Skeletal muscle cell (primary cell): ENCODE measurements at regions not wholly inside any gene's neighbourhood (a gene's known extent, or its start where the extent isn't known, plus 50 kb on each side); places are given as distances from the start of the nearest gene placed in this dataset.
A peak's percentile ranks its signal among the peaks of the same experiment; 100 is the strongest.

Experiments used
- DNase-seq: peaks from one replicate; pipeline ENCODE4 v3.0.0-alpha.2; 2010; ENCODE audit warnings: low read depth
- H3K4me3 ChIP-seq: 2 replicates; pipeline ENCODE4 v1.5.1; 2011; ENCODE audit warnings: low read depth, mild to moderate bottlenecking, control low read depth, low read length, moderate library complexity

DNA sequence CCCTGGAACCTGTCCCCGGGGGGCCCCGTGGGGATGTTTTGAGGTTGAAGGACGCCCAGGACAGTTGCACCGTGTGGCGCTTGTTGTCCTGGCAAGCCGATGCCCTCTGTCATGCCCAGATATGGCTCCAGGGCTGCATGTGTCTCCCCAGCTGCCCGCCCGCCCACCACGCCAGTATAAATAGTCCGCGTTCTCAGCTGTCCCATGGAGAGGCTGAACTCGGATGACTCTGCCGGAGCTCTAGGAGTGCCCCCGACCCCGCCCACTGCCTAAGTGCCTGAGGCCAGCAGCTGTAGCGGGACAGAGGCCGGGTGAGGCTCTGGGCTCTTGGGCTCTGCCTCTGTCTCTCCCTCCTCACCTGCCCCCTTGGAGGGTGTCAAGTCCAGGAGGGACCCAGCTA lies 83.0 kb upstream of the GATA5 start:
- DNase-seq: peak; percentile 26
- no peak overlapping the region for H3K4me3 ChIP-seq

DNA sequence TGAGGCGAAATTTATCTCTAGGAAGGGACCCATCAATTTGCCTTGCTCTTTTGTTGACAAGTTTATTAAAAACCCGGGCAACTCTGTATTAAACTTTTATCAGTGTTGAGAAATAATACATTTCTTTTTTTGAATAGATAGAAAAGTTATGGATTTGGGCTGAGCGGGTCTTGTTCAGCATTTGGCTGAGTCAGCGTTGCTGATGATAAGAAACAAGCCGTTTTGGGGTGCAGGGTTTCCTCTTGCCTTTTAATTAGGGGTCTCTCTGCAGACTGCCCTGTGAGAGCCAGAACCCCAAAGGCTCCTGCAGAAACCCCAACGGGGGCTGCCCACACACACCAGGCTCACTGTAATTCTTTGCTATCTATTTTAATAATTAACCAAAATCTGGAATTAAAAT lies 82.1 kb upstream of the SLCO4A1 start:
- H3K4me3 ChIP-seq: no peak overlapping the region
- DNase-seq: no peak

DNA sequence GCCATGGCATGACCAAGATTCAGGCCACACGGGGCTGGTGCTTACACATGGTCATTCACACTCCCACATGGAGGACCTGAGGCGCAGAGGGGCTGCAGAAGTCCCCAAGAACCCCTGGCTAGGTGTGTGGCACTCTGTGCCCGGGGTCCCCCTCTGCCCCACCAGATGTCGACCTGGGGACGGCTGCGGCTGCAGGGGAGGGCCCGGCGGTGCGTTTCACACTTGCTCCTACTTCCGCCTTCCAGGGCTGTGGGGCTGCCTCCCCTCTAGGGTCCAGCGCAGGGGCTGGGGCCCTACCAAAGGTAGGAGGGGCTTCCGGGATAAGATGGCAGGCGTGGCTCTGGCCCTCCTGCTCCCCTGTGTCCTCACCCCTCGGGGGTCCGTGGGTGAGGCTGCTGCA lies 81.1 kb upstream of the SLCO4A1 start:
- DNase-seq: no peak
- H3K4me3 ChIP-seq: no peak overlapping the region

DNA sequence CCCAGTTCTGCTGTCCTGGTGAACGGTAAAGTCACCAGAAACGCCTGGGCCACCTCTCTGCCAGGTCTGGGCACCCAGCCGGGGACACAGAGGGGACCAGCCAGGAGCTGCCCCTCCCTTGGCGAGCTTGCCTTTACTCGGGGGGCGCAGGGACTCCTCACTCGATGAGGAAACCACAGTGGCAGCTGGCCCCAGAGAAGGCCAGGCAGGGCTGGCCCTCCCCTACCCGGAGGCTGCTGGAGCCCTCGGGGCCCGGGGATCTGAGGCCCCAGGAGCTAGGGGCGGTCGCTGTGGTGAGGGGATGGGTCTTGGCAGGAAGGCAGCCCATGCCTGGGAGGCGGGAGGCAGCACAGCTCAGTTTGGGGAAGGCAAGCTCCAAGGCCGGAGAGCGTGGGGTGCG lies 80.4 kb upstream of the SLCO4A1 start:
- no peak overlapping the region for H3K4me3 ChIP-seq

DNA sequence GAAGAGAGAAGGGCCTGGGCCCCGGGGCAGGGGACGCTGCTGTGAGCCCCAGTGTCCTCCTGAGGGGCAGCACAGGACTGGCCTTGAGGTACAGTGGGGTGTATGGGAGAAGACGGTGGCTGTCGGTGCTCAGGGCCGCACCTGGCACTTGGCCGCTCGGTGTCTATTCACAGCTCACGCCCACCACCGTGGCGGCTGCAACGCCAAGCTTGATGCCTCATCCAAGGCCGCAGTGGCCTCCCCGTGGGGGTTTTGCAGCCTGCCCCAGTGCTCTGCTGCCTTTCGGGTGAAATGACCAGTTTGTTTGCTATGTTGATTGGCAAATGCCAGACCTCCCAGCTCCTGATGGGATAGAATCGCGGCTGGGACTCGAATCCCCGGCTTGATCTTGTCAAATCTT lies 79.5 kb upstream of the SLCO4A1 start:
- DNase-seq: no peak
- no peak overlapping the region for H3K4me3 ChIP-seq

More for the DNA sequence above, 80.4 kb upstream of the SLCO4A1 start:
- no peak for DNase-seq

DNA sequence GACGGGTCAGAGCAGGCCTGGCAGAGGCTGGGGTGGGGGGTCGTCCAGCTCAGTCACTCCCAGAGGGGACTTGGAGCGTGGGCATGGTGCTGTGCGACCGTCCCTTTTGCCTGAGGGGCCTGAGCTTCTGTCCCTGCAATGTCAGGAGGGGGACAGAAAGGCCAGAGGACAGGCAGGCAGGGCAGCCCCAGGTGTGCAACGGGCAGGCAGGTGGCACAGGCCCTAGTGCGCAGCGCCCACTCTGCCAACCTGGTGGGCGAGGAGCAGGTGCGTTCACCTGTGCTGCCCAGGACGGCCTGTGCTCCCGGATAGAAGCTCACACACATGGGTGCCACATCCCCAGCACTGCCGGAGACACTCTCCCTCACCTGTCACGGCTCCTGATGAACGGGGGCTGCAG lies 78.7 kb upstream of the SLCO4A1 start:
- no peak overlapping the region for H3K4me3 ChIP-seq
- DNase-seq: no peak

DNA sequence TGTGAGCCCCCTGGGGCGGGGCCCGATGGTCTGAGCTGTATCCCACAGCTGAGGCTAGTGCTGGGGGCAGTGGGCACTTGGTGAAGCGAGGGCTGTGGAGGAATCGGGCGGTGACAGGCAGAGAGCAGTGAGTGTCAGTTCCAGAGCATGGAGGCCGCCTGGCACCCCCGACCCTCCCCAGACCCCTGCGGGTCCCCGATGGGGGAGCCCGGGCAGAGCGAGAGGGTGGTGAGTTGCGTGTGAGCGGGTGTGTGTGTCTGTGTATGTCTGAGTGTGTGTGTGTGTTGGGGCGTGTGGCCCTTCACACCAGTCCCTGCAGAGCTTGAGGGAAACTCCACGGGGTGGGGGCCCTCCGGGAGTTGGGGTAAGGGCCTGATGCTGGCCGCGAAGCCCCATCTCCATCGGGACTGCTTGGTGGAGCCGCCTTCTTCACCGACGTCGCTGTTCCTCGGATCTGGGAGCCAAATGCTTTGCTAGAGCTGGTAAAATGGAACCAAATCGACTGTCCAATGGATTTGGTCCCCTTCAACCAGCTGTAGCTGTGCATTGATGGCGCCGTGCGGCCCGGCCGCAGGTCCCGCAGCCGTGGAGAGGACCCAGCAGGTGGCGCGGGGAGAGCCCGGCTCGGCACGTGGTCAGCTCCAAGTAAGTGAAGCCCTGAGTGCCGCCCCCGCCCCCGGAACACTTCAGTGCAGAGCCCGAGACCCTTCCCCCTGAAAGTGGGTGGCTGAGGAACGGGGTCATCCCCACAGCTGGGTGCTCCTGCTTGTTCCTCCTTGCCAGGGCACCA lies 77.7 kb upstream of the SLCO4A1 start:
- DNase-seq: no peak
- no peak overlapping the region for H3K4me3 ChIP-seq

DNA sequence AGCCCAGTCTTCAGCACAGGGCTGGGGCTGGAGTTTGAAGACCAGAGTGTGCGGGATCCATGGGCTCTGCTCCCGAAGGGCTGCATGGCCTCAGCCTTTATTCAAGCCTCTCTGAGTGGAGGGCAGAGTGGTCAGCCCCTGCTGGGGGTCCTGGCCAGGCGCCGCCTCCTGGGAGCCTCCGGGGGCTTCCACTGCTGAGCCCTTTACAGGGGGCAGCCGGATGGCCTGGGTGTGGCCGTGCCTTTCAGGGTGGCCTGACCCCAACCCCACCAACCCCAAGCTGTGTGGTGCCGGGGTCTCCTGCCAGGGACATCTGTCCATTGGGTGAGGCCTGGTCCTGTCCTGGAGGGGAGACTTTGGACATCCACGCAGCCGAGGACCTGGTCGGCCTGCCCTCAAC lies 76.0 kb upstream of the SLCO4A1 start:
- H3K4me3 ChIP-seq: no peak overlapping the region
- DNase-seq: no peak

DNA sequence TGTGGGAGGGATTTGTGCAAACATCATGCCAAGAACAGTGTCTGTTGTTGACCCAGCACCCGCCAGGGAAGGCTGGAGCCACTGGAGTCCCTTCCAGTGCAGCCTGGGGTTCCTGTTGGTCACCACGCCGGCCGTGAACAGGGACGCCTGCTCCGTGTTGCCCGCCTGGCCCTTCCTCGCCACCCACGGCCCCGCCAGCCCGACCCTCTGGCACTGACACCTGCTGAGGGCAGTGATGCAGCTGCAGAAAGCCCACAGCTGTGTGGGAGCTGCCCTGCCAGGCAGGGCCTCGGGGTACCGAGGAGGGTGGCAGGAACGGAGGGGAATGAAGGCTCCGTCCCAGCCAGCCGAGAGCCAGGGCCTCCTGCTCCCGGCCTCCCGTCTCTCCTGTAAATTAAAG lies 75.5 kb upstream of the SLCO4A1 start:
- no peak overlapping the region for H3K4me3 ChIP-seq
- DNase-seq: no peak

DNA sequence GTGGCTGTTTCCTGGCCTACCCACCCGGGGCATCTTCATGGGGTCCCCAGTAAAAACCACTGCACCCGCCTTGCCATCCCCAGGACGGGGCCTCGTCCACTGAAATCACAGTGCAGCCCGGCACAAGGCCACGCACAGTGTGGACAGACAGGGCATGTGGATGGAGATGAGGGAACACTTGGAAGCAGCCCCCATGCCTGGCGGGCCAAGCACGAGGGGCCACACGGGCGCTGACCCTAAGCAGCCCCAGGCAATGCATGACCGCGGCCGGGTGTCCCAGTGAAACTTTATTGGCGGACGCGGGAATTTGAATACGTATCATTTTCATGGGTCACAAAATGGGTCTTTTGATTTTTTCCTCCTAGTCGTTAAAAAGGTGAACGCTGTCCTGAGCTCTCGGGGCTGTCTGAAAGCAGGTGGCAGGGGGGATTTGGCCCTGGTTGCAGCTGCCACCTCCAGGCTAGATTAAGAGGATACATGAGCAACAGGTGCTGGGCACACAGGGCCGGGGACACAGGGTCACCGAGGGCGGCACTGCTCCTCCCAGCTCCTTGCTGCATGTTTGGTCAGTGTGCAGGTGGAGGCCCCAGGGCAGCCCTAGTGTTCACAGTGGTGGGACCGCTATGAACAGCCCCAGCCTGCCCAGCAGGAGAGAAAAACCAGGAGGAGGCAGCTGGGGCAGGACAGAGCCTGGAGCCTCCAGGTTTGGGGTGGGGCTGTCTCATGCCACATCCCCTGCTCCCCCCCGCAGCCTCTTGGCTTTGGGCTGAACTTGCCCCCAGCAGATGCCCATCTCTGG lies 74.9 kb upstream of the SLCO4A1 start:
- no peak overlapping the region for H3K4me3 ChIP-seq
- no peak for DNase-seq

DNA sequence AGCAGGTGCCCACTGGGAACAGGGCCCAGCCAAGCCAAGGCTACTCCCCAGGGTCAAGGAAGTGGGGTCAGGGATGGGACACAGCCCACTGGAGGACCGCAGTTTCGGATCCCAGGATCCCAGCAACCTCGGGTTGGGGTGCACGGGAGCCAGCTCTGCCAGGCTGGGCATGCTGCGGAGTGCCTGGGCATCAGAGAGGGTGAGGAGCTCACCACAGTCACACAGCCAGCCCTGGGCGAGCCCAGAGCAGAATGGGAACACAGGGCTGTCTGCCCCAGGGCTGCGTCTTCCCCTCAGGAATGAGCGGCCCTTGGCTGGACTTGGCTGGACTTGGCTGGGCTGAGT lies 74.3 kb upstream of the SLCO4A1 start:
- no peak for DNase-seq
- H3K4me3 ChIP-seq: no peak overlapping the region

DNA sequence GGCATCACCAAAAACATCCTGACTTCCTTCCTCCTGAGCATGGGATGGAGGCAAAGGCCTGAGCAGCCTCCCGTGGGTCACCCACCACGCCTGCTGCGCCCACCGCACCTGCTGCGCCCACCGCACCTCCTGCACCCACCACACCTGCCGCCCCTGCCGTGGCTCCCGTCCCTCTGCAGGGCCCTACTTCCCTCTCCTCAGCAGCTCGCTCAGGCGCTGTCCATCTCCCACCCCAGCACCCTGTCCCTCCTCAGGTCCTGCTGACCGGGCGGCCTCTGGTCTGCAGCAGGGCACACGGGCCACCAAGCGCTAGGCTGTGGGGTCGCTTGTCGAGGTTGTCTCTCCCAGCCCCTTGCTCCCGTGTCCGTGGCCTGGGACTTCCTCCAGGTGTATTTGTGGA lies 72.7 kb upstream of the SLCO4A1 start:
- no peak overlapping the region for H3K4me3 ChIP-seq
- no peak for DNase-seq

DNA sequence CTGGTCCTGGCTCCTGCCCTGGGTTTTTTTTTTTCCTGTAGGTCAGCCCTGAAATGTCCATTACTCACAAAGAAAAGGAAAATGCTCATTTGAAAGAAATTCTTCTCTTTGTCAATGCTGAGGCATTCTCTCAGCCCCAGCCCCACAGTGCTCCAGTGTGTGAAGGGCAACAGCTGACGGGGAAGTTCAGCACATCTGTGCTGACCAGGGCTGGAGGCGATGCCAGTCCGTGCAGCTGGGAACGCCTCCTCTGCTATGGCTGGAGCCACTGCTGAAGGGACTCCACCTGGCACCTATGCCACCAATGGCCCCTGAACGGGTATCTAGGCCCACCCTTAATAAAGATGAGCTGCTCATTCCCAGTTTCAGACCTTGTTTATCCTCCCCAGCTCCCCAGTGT lies 71.9 kb upstream of the SLCO4A1 start:
- no peak for DNase-seq
- no peak overlapping the region for H3K4me3 ChIP-seq

DNA sequence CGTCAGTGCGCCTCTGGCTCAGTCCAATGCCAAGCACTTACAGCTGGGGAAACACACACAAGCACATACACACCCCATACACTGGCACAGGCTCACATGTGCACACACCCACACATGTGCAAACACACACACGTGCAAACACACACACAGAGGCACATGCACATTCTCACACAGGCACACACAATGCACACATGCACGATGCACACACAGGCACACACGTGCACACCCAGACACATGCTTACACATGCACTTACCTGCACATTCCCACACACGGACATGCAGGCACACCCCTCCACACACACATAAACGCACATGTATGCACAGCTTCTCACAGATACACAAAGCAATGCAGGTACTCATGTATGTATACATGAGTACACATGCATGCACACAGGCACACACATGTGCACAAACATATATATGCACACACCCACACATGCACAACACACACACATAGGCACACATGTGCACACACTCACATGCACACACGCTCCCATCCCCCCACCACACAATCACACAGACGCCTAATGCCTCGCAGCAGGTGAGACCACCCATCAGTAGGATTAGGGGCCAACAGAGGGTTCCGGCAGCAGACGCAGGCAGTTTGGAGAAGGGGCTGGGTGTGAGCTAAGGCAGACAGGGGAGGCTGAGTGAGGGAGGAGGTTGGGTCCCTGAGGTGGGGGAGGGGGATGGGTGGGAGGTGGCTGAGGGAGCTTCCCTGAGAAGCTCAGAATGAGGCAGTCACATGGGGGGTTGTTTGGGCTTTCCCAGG lies 71.2 kb upstream of the SLCO4A1 start:
- H3K4me3 ChIP-seq: no peak overlapping the region
- no peak for DNase-seq

DNA sequence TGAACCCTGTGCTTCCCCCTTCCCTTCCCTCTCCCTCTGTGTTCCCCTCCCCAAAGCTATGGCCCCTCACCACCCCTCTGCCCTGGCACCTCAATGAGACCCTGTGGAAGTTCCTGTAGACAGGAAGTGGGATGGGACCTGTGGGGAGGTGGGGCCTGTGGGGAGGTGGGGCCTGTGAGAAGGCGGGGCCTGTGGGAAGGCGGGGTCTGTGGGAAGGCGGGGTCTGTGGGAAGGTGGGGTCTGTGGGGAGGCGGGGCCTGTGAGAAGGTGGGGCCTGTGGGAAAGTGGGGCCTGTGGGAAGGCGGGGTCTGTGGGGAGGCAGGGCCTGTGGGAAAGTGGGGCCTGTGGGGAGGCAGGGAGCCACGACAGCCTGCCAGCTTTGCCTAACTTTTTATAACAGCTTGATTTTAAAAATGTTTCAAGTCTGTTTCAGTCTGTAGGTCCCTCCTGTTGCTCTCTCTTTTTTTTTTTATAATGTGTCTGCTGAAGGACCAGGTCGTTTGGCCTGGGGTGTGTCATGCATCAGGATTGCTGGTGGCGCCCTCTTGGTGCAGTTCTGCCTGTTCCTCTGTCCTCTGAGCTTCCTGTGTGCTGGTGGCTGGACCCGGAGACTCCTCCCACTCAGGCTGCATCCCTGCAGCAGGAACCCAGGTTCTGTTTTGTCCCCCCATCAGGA lies 70.5 kb upstream of the SLCO4A1 start:
- H3K4me3 ChIP-seq: no peak overlapping the region
- DNase-seq: no peak

DNA sequence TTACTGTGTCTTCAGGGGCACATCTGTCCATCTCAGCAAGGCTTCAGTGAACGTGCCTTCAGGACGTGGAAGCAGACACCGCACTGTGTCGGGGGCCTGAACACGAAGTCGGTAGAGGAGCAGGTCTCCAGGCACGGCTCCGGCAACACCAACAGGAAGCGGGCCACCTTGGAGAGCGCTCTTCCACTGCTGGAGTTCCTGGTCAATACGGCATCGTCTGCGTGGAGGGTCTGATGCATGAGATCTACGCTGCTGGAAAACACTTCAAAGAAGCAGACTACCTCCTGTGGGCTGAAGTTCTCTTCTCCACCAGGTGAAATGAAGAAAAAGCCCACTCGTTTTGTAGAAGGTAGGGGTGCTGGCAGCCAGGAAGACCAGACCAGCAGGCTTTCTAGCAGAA lies 69.3 kb upstream of the SLCO4A1 start:
- no peak for DNase-seq
- H3K4me3 ChIP-seq: no peak overlapping the region

DNA sequence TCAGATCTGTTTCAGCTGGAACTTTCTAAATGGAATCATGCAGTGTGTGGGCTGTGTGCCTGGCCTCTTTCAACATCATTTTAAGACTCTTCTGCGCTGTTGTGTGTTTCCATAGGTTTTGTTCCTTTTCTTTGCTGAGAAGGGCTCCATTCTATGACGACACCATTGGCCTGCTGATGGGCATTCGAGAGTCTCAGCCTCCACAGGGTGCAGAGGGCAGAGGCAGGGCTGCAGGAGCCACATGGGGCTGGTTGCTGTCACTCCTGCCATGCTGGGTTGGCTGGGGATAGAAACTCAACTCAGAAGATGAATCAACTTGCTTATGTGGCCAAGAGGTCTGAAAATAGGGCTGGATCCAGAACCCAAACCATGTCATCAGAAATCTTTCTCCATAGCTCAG lies 68.5 kb upstream of the SLCO4A1 start:
- no peak for DNase-seq
- H3K4me3 ChIP-seq: no peak overlapping the region

DNA sequence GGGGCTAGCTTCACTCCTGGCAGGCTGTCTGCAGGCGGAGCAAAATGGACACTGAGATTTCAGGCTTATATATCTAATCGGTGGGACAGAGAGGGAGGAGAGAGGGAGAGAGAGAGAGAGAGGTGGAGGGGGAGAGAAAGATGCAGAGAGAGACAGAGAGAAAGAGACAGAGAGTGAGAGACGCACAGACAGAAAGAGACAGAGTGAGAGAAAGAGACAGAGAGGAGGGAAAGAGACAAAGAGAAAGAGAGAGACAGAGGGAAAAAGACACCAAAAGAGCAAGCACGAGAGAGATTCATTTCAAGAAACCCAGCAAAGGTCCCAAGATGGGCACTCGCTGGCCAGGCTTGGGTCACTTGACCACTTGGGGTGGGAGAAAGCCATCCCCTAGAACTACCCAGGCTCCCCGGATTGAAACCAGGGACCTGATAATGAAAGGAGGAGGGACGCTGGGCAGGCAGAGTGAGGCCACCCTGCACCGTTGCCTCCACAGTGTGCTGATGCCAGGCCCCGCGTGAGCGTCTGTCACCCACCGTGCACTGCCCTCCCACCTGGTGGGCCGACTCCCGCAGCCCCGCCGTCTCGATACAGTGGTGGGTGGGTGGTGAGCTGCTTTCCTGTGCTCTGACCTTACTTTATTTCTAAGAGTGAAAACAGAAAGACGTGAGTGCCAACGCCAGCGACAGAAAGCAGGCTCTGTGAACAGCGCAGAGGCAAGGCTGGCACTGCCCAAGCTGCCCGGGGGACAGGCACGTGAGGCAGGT lies 67.9 kb upstream of the SLCO4A1 start:
- no peak for DNase-seq
- no peak overlapping the region for H3K4me3 ChIP-seq

DNA sequence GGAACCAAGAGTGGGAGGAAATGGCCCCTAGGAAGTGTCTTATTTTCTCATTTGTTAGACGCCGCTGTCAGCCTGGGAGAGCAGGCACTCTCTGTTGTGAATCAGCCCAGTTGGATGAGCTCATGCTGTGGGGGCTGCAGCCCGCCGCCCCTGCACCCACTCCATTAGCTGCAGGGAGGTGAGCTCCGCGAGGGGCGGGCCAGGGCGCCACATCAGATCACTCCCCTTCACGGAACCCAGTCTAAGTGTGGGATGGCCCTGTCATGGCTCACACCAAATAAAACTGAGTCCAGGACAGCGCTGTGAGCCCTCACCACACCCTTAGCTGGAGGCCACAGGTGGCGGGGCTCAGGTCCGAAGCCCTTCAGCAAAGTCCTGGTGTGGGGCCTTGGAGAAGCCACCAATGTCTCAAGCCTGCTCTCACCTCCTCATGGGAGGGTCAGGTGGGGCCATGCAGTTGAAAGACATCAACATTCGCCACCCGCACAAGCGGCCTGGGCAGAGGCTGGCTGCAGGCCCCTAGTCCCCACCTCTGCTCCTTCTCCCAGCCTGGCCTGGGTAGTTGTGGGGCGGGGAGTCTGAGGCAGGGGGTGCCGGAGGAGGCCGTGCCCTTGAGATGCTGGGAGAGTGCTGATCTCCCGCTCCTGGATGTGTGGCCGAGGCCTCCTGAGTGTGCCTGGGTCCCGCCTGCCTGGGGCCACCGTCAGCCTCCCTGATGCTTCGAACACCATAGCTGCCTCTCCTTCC lies 66.2 kb upstream of the SLCO4A1 start:
- H3K4me3 ChIP-seq: no peak overlapping the region
- DNase-seq: no peak
